ENCODE measurements at regions not wholly inside any gene's neighbourhood (a gene's known extent, or its start where the extent isn't known, plus 50 kb on each side); places are given as distances from the start of the nearest gene placed in this dataset.

- TF ChIP-seq, protein P1, sequence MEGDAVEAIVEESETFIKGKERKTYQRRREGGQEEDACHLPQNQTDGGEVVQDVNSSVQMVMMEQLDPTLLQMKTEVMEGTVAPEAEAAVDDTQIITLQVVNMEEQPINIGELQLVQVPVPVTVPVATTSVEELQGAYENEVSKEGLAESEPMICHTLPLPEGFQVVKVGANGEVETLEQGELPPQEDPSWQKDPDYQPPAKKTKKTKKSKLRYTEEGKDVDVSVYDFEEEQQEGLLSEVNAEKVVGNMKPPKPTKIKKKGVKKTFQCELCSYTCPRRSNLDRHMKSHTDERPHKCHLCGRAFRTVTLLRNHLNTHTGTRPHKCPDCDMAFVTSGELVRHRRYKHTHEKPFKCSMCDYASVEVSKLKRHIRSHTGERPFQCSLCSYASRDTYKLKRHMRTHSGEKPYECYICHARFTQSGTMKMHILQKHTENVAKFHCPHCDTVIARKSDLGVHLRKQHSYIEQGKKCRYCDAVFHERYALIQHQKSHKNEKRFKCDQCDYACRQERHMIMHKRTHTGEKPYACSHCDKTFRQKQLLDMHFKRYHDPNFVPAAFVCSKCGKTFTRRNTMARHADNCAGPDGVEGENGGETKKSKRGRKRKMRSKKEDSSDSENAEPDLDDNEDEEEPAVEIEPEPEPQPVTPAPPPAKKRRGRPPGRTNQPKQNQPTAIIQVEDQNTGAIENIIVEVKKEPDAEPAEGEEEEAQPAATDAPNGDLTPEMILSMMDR (IDR thresholded peaks at IDR 0.05; ENCODE audit: insufficient read depth, low read depth, low read length): peak; percentile 79
- no peak for TF ChIP-seq EZH2 (IDR thresholded peaks at IDR 0.05; ENCODE audit: insufficient read depth, low read length)
Observed at GRCh38 chr9:22307013-22307711, 139.5 kb upstream of the DMRTA1 start.

All from astrocyte (in vitro differentiated cells and primary cell).